ENCODE measurements at regions not wholly inside any gene's neighbourhood (a gene's known extent, or its start where the extent isn't known, plus 50 kb on each side); places are given as distances from the start of the nearest gene placed in this dataset.

DNA sequence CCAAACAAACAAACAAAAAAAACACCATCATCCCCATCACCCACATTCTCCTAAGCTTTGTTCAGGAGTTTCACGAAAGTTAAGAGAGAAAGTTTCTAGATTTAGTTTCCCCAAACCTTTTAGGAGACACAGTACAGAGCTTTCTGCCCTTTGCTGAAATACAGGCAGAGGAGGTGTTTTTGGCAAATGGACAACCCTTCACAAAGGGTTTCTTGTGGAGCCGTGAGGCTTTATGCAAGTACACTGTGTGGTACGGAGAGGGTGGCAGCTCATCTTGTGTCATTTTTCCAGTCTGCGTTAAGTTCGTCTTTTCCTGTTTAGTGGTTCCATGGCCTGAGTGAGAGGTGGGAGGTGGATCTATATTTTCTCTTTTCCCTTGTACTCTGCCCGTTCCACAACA, 215.5 kb upstream of the PRKCQ start:
- TF ChIP-seq POLR2A (IDR thresholded peaks at IDR 0.05; ENCODE audit: low read length) = no peak
- no peak for TF ChIP-seq GATA1 (IDR thresholded peaks at IDR 0.05; ENCODE audit: low read depth, low read length)

All from erythroblast (primary cell).